ENCODE measurements at regions not wholly inside any gene's neighbourhood (a gene's known extent, or its start where the extent isn't known, plus 50 kb on each side); places are given as distances from the start of the nearest gene placed in this dataset.

DNA sequence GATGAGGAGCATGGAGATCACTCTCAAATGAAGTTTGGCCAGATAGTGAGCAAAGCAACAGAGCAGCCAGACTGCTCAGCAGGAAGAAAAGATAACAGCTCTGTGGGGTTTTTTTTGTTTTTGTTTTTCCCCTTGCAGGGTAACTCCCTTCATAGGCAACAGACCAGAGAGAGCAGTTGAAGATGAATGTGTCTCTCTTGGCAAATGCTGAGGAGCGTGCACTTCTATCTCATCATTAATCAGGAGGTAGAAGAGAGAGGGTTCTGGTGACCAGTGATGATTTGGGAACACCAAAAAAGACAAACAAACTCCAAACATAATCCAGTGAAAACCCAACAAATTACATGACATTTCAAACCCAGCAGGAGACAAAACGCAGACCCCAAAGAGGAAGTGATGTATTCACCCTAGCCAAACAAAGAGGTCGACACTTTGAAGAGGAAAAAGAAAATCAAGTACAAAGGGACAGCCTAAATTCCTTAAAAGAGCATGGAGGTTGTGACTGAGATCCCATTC, 66.2 kb upstream of the RREB1 start:
- no peak for DNase-seq

DNA sequence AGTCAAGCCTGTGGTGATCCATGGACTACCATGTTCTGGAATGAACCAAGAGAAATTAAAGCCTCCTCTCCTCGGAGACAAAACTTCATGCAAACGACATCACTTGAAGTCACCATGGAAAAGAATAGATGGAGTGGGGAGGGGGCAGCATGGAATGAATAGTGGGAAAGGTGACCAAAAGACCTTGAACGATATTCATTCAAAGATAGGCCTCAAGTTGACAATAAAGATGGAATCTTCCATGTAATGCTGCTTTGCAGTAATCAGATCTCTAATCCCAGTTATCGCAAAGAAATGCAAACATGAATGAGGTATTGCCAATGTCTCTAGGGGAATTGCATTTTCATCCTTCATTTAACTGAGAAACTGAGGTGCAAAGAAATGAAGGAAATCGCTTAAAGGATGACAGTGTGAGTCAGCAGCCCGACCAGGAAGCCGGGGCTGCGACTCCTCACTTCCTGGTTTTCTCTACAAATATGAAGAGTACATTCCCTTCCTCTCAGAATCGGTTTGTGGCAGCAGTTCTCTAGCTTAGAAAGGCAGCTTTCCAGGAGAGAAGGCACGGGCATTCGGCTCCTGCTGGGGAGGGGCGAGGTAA, 65.6 kb upstream of the RREB1 start:
- no peak for DNase-seq

- no peak for DNase-seq
Observed at GRCh38 chr6:7042654-7043545, 64.9 kb upstream of the RREB1 start.

- no peak for DNase-seq
Observed at GRCh38 chr6:7045331-7045730, 62.4 kb upstream of the RREB1 start.

- DNase-seq: no peak
Observed at GRCh38 chr6:7045746-7046145, 62.0 kb upstream of the RREB1 start.

GRCh38 chr6:7047128-7047527, 60.6 kb upstream of the RREB1 start:
- DNase-seq: no peak

- no peak for DNase-seq
Observed at GRCh38 chr6:7047966-7048365, 59.8 kb upstream of the RREB1 start.

GRCh38 chr6:7048894-7049293, 58.9 kb upstream of the RREB1 start:
- DNase-seq: peak; percentile 30

DNA sequence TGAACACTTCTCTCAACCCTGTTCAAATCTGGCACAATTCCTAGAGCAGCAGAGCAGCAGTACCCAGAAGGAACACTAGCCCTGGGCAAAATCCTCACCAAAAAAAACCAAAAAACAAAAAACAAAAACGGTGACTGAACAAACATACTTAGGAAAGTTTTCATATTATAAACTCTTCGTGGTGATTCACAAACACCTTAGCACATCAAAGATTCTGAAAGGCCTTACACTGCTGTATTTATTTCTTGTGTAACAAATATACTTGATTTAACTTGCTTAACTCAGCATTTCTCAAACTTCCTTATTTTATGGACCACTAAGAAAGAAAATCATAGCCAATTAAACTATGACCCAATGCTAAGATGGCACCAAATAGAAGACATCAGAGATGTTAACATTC, 57.8 kb upstream of the RREB1 start:
- DNase-seq: no peak

- DNase-seq: no peak
Observed at GRCh38 chr6:7050872-7051779, 56.6 kb upstream of the RREB1 start.

GRCh38 chr6:7051780-7052442, 55.9 kb upstream of the RREB1 start:
- DNase-seq: peak; percentile 42

DNA sequence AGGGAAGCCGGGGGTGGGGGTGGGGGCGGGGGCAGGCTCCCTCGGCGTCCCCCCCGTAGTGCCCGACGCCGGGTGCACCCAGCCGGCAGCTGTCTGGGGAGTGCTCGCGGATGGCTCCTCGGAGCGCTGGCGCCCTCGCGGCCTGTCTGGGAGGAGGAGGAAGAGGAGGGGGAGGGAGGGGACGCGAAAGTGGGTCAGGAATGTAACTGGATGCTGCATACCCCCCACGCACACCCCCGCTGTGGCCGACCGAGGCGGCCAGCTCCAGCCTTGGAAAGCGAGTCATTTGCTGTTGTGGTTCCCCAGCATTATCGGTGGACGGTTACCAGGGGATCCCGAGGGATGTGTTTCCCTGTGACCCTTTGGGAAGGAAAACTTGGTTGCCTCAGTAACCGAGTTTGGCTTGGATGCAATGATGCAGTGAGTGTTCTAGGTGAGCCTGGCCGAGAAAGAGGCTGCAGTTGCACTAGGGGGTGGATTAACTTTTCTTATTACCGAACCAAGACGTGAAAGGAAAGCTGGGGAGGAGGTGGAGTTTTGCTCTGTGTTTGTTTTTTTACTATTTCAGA, 55.2 kb upstream of the RREB1 start:
- DNase-seq: no peak

DNA sequence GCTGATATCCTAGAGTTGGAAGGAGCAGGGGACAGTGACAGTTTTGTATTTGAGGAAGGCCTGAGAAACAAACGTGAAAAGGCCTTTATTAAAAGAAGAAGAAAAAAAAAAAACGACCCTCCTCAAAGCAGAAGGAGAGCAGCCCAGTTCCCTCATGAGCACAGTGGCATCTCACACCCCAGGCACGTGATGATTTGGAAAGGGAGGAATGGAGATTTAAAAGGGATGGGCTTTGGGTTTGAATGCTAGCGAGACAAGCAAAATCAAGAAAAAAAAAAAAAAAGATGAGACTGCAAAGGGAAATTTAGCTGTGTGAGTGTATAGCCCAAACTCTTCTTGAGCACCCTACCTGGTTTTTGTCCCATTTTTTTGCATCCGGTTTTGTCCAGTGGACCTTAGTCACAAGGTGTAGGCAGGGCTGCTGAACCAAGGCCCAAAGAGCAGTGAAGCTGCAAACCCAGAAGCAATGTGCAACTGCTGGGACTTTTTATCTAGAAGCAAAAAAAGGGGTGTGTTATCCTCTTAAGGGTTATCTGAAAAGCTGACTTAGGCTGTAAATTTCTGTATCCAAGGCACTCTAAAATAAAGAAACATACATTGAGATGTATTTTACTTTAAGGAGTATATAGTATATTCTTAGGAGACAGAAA, 54.5 kb upstream of the RREB1 start:
- no peak for DNase-seq

All from CD4-positive, alpha-beta T cell treated with Interleukin-15 for 1 hour (primary cell).